ENCODE measurements at regions not wholly inside any gene's neighbourhood (a gene's known extent, or its start where the extent isn't known, plus 50 kb on each side); places are given as distances from the start of the nearest gene placed in this dataset.
"Not testable (repeated sequence)": the region's sequence is repeated elsewhere in the genome, so short reads cannot be mapped to it uniquely, and the experiment has no call there.

- Histone ChIP-seq H3K9me1 (replicated peaks; ENCODE audit: control insufficient read depth, extremely low read depth, insufficient read depth, low read length) (no peaks in the 10 kb centered on the region), H3K9me3 (replicated peaks; ENCODE audit: control insufficient read depth, insufficient read depth, low read length) (no peaks in the 10 kb centered on the region), H3K79me2 (ENCODE audit: control insufficient read depth, insufficient read depth, low read length) (no peaks in the 10 kb centered on the region), H2AFZ (ENCODE audit: low read depth, low read length) (no peak overlapping the region), H3K27ac (ENCODE audit: insufficient read depth, low read depth, low read length) (no peak overlapping the region), H3K9ac (replicated peaks; ENCODE audit: extremely low read depth, insufficient read depth, low read length) (no peak overlapping the region), H3K4me3 (replicated peaks in 1 of 3; ENCODE audit: insufficient read depth in 1 of 3, low read depth in 1 of 3, low read length in 3 of 3) (no peak overlapping the region), H3K4me2 (ENCODE audit: insufficient read depth, low read length) (no peak overlapping the region), H3K27me3 (ENCODE audit: control insufficient read depth in 2 of 2, insufficient read depth in 2 of 2, low read length in 2 of 2) (no peaks in the 10 kb centered on the region), H3K4me1 (ENCODE audit: control insufficient read depth, extremely low read depth, insufficient read depth, low read length) (no peaks in the 10 kb centered on the region), H4K20me1 (replicated peaks; ENCODE audit: control insufficient read depth, extremely low read depth, insufficient read depth, low read length) (no peaks in the 10 kb centered on the region), H3K36me3 (ENCODE audit: control insufficient read depth in 2 of 2, extremely low read depth in 1 of 2, insufficient read depth in 2 of 2, low read length in 2 of 2) (no peaks in the 10 kb centered on the region)
- FAIRE-seq = no peak
- dilution Hi-C loops (cut with MboI; ENCODE audit: extremely low pct_ligation_motif_present, low sequenced_read_pairs) (no loop called here), intact Hi-C loops (cut with micrococcal nuclease) (no loop called here)
- no TSS peak for BruUV-seq (replicated peaks)
- ChIA-PET CTCF (no interaction called here), POLR2A (no interaction called here)
- TF ChIP-seq POLR2AphosphoS5 (IDR thresholded peaks at IDR 0.05; ENCODE audit: insufficient read depth, low read depth, low read length) = no peak
- no peak for TF ChIP-seq MAX (IDR thresholded peaks at IDR 0.05; ENCODE audit: insufficient read depth, insufficient read length)
- no peak for TF ChIP-seq POLR2A (IDR thresholded peaks at IDR 0.05; ENCODE audit: low read depth, low read length)
- TF ChIP-seq MYC (IDR thresholded peaks at IDR 0.05; ENCODE audit: low read depth, low read length) = no peak
- TF ChIP-seq FOS (IDR thresholded peaks at IDR 0.05; ENCODE audit: borderline replicate concordance, insufficient read depth, low read length) = no peak
- no peak for DNase-seq (ENCODE audit: low read depth, low spot score)
Measured at GRCh38 chrX:125492439-125492838, 172.8 kb downstream of the TEX13C start.

- H3K4me2 ChIP-seq (ENCODE audit: insufficient read depth, low read length); CTCF ChIA-PET; FAIRE-seq; dilution Hi-C loops (cut with MboI; ENCODE audit: extremely low pct_ligation_motif_present, low sequenced_read_pairs); H4K20me1 ChIP-seq (replicated peaks; ENCODE audit: control insufficient read depth, extremely low read depth, insufficient read depth, low read length); H3K9me3 ChIP-seq (replicated peaks; ENCODE audit: control insufficient read depth, insufficient read depth, low read length); POLR2A ChIA-PET; H3K27me3 ChIP-seq (ENCODE audit: control insufficient read depth in 2 of 2, insufficient read depth in 2 of 2, low read length in 2 of 2); H3K79me2 ChIP-seq (ENCODE audit: control insufficient read depth, insufficient read depth, low read length); intact Hi-C loops (cut with micrococcal nuclease); H3K9ac ChIP-seq (replicated peaks; ENCODE audit: extremely low read depth, insufficient read depth, low read length); H3K27ac ChIP-seq (ENCODE audit: insufficient read depth, low read depth, low read length); H3K4me1 ChIP-seq (ENCODE audit: control insufficient read depth, extremely low read depth, insufficient read depth, low read length); H3K36me3 ChIP-seq (ENCODE audit: control insufficient read depth in 2 of 2, extremely low read depth in 1 of 2, insufficient read depth in 2 of 2, low read length in 2 of 2); DNase-seq (ENCODE audit: low read depth, low spot score); H2AFZ ChIP-seq (ENCODE audit: low read depth, low read length); BruUV-seq (replicated peaks); H3K4me3 ChIP-seq (replicated peaks in 1 of 3; ENCODE audit: insufficient read depth in 1 of 3, low read depth in 1 of 3, low read length in 3 of 3); H3K9me1 ChIP-seq (replicated peaks; ENCODE audit: control insufficient read depth, extremely low read depth, insufficient read depth, low read length): not testable (repeated sequence)
Measured at GRCh38 chrX:125493004-125493403, 173.3 kb downstream of the TEX13C start.
